ENCODE measurements at regions not wholly inside any gene's neighbourhood (a gene's known extent, or its start where the extent isn't known, plus 50 kb on each side); places are given as distances from the start of the nearest gene placed in this dataset.
A peak's percentile ranks its signal among the peaks of the same experiment; 100 is the strongest.
"Not testable (repeated sequence)": the region's sequence is repeated elsewhere in the genome, so short reads cannot be mapped to it uniquely, and the experiment has no call there.

GRCh38 chr6:141988327-141988726, 144.4 kb upstream of the GJE1 start:
- DNase-seq (ENCODE audit: low spot score in 2 of 2) = no peak
- no peaks in the 10 kb centered on the region for H3K9me3 Mint-ChIP-seq
- no peaks in the 10 kb centered on the region for H3K36me3 Mint-ChIP-seq
- no peak overlapping the region for H3K27ac Mint-ChIP-seq
- no peak for ATAC-seq

- ATAC-seq (no peak), DNase-seq (ENCODE audit: low spot score in 2 of 2) (no peak)
- H3K9me3 Mint-ChIP-seq = no peaks in the 10 kb centered on the region
- no peaks in the 10 kb centered on the region for H3K36me3 Mint-ChIP-seq
- no peak overlapping the region for H3K27ac Mint-ChIP-seq
Measured at GRCh38 chr6:141986457-141986856, 146.3 kb upstream of the GJE1 start.

- H3K36me3 Mint-ChIP-seq = no peaks in the 10 kb centered on the region
- no peak overlapping the region for H3K27ac Mint-ChIP-seq
- DNase-seq (ENCODE audit: low spot score in 2 of 2) (no peak), ATAC-seq (no peak)
- no peaks in the 10 kb centered on the region for H3K9me3 Mint-ChIP-seq
Measured at GRCh38 chr6:141981190-141981589, 151.5 kb upstream of the GJE1 start.

- H3K27ac Mint-ChIP-seq = no peak overlapping the region
- DNase-seq (ENCODE audit: low spot score in 2 of 2) (no peak), ATAC-seq (no peak)
Measured at GRCh38 chr6:141977782-141978181, 154.9 kb upstream of the GJE1 start.

GRCh38 chr6:141976994-141977393, 155.7 kb upstream of the GJE1 start:
- no peak for ATAC-seq

More at GRCh38 chr6:141977782-141978181, 154.9 kb upstream of the GJE1 start:
- Mint-ChIP-seq H3K9me3 (no peaks in the 10 kb centered on the region), H3K36me3 (no peaks in the 10 kb centered on the region)

GRCh38 chr6:141969768-141970415, 162.8 kb upstream of the GJE1 start:
- not testable (repeated sequence) for DNase-seq (ENCODE audit: low spot score in 2 of 2); ATAC-seq; H3K27ac Mint-ChIP-seq; H3K36me3 Mint-ChIP-seq; H3K9me3 Mint-ChIP-seq

More at GRCh38 chr6:141976994-141977393, 155.7 kb upstream of the GJE1 start:
- H3K36me3 Mint-ChIP-seq = no peaks in the 10 kb centered on the region
- no peak overlapping the region for H3K27ac Mint-ChIP-seq
- no peak for DNase-seq (ENCODE audit: low spot score in 2 of 2)
- no peaks in the 10 kb centered on the region for H3K9me3 Mint-ChIP-seq

- Mint-ChIP-seq H3K9me3 (no peaks in the 10 kb centered on the region), H3K36me3 (no peaks in the 10 kb centered on the region), H3K27ac (no peak overlapping the region)
- no peak for ATAC-seq
- DNase-seq (ENCODE audit: low spot score in 2 of 2) = no peak
Measured at GRCh38 chr6:141969201-141969600, 163.5 kb upstream of the GJE1 start.

GRCh38 chr6:141968632-141969031, 164.1 kb upstream of the GJE1 start:
- ATAC-seq (no peak), DNase-seq (ENCODE audit: low spot score in 2 of 2) (no peak)
- Mint-ChIP-seq H3K36me3 (no peaks in the 10 kb centered on the region), H3K9me3 (no peaks in the 10 kb centered on the region), H3K27ac (no peak overlapping the region)

- DNase-seq (ENCODE audit: low spot score in 2 of 2) = no peak
- no peak for ATAC-seq
- Mint-ChIP-seq H3K27ac (no peak overlapping the region), H3K9me3 (no peaks in the 10 kb centered on the region), H3K36me3 (no peaks in the 10 kb centered on the region)
Measured at GRCh38 chr6:141965016-141965545, 167.6 kb upstream of the GJE1 start.

GRCh38 chr6:141963543-141964295, 169.0 kb upstream of the GJE1 start:
- no peak overlapping the region for H3K27ac Mint-ChIP-seq
- no peaks in the 10 kb centered on the region for H3K9me3 Mint-ChIP-seq
- H3K36me3 Mint-ChIP-seq = no peaks in the 10 kb centered on the region
- DNase-seq (ENCODE audit: low spot score in 2 of 2) (no peak), ATAC-seq (peak; percentile 29 to 82)

- no peak for DNase-seq (ENCODE audit: low spot score in 2 of 2)
- H3K36me3 Mint-ChIP-seq = no peaks in the 10 kb centered on the region
- ATAC-seq = no peak
- H3K9me3 Mint-ChIP-seq = peaks cover 6 to 19% of the 10 kb centered on the region in 2 donors
- H3K27ac Mint-ChIP-seq = no peak overlapping the region
Measured at GRCh38 chr6:141957271-141957670, 175.5 kb upstream of the GJE1 start.

GRCh38 chr6:141956868-141957267, 175.9 kb upstream of the GJE1 start:
- ATAC-seq (no peak), DNase-seq (ENCODE audit: low spot score in 2 of 2) (no peak)
- H3K27ac Mint-ChIP-seq = no peak overlapping the region
- H3K9me3 Mint-ChIP-seq = peaks cover 9 to 23% of the 10 kb centered on the region in 2 donors
- H3K36me3 Mint-ChIP-seq = peaks cover 0 to 3% of the 10 kb centered on the region in 2 donors

GRCh38 chr6:141956046-141956761, 176.5 kb upstream of the GJE1 start:
- ATAC-seq (no peak), DNase-seq (ENCODE audit: low spot score in 2 of 2) (no peak)
- Mint-ChIP-seq H3K9me3 (peaks cover 15 to 23% of the 10 kb centered on the region in 2 donors), H3K27ac (no peak overlapping the region), H3K36me3 (peaks cover 0 to 9% of the 10 kb centered on the region in 2 donors)

GRCh38 chr6:141953072-141953471, 179.7 kb upstream of the GJE1 start:
- DNase-seq (ENCODE audit: low spot score in 2 of 2) (no peak), ATAC-seq (no peak)
- H3K36me3 Mint-ChIP-seq = peaks cover 0 to 9% of the 10 kb centered on the region in 2 donors
- H3K9me3 Mint-ChIP-seq = peaks cover 15 to 23% of the 10 kb centered on the region in 2 donors
- H3K27ac Mint-ChIP-seq = no peak overlapping the region

GRCh38 chr6:141946502-141946901, 186.2 kb upstream of the GJE1 start:
- Mint-ChIP-seq H3K27ac (no peak overlapping the region), H3K36me3 (peaks cover 0 to 13% of the 10 kb centered on the region in 2 donors), H3K9me3 (peaks cover 17 to 19% of the 10 kb centered on the region in 2 donors)
- ATAC-seq (no peak), DNase-seq (ENCODE audit: low spot score in 2 of 2) (no peak)

- no peak overlapping the region for H3K27ac Mint-ChIP-seq
- DNase-seq (ENCODE audit: low spot score in 2 of 2) (no peak), ATAC-seq (no peak)
- H3K9me3 Mint-ChIP-seq = peaks cover 19 to 21% of the 10 kb centered on the region in 2 donors
- H3K36me3 Mint-ChIP-seq = peaks cover 0 to 11% of the 10 kb centered on the region in 2 donors
Measured at GRCh38 chr6:141938664-141939063, 194.1 kb upstream of the GJE1 start.

GRCh38 chr6:141932685-141933084, 200.0 kb upstream of the GJE1 start:
- ATAC-seq = no peak
- Mint-ChIP-seq H3K27ac (no peak overlapping the region), H3K36me3 (no peaks in the 10 kb centered on the region), H3K9me3 (no peaks in the 10 kb centered on the region)
- no peak for DNase-seq (ENCODE audit: low spot score in 2 of 2)

Measured in activated naive CD4-positive, alpha-beta T cell treated with anti-CD3 and anti-CD28 coated beads, Interleukin-2, amount 50 U/mL, for 72 hours (primary cell).